ENCODE measurements at regions not wholly inside any gene's neighbourhood (a gene's known extent, or its start where the extent isn't known, plus 50 kb on each side); places are given as distances from the start of the nearest gene placed in this dataset.

DNA sequence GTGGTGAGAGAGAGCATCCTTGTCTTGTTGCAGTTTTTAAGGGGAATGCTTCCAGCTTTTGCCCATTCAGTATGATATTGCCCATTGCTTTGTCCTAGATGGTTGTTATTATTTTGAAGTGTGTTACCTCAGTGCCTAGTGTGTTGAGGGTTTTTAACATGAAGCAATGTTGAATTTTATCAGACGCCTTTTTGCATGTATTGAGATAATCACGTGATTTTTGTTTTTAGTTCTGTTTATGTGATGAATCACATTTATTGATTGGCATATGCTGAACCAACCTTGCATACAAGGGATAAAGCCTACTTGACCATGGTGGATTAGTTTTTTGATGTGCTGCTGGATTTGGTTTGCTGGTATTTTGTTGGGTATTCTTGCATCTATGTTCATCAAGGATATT, 302.3 kb upstream of the G2E3 start:
- Histone ChIP-seq H3K27ac (ENCODE audit: insufficient read depth, low read length) (no peak overlapping the region), H3K27me3 (ENCODE audit: control insufficient read depth, insufficient read depth, low read length) (no peaks in the 10 kb centered on the region), H3K9me3 (ENCODE audit: control insufficient read depth, insufficient read depth, low read depth, low read length) (no peaks in the 10 kb centered on the region), H2AFZ (ENCODE audit: low read length) (no peak overlapping the region), H4K20me1 (ENCODE audit: control insufficient read depth, extremely low read depth, insufficient read depth, low read length) (no peaks in the 10 kb centered on the region), H3K79me2 (ENCODE audit: control insufficient read depth, insufficient read depth, low read length) (no peaks in the 10 kb centered on the region), H3K4me3 (replicated peaks in 1 of 4; ENCODE audit: control extremely low read depth in 1 of 4, insufficient read depth in 1 of 4, low read depth in 3 of 4, low read length in 4 of 4) (no peak overlapping the region), H3K4me2 (ENCODE audit: extremely low read depth, insufficient read depth, low read length) (no peak overlapping the region), H3K9ac (ENCODE audit: insufficient read depth, low read length) (no peak overlapping the region), H3K36me3 (ENCODE audit: control insufficient read depth, insufficient read depth, low read length) (no peaks in the 10 kb centered on the region), H3K4me1 (ENCODE audit: control insufficient read depth, extremely low read depth, insufficient read depth, low read length) (no peaks in the 10 kb centered on the region)
- no peak for TF ChIP-seq EZH2 (IDR thresholded peaks at IDR 0.05; ENCODE audit: low read length, missing control alignments)
- TF ChIP-seq, protein P1, sequence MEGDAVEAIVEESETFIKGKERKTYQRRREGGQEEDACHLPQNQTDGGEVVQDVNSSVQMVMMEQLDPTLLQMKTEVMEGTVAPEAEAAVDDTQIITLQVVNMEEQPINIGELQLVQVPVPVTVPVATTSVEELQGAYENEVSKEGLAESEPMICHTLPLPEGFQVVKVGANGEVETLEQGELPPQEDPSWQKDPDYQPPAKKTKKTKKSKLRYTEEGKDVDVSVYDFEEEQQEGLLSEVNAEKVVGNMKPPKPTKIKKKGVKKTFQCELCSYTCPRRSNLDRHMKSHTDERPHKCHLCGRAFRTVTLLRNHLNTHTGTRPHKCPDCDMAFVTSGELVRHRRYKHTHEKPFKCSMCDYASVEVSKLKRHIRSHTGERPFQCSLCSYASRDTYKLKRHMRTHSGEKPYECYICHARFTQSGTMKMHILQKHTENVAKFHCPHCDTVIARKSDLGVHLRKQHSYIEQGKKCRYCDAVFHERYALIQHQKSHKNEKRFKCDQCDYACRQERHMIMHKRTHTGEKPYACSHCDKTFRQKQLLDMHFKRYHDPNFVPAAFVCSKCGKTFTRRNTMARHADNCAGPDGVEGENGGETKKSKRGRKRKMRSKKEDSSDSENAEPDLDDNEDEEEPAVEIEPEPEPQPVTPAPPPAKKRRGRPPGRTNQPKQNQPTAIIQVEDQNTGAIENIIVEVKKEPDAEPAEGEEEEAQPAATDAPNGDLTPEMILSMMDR (conservative IDR thresholded peaks at IDR 0.05 in 1 of 2, IDR thresholded peaks at IDR 0.05 in 1 of 2; ENCODE audit: low read depth in 1 of 2, low read length in 2 of 2) = no peak
- no peak for DNase-seq (ENCODE audit: low read depth in 2 of 2)

DNA sequence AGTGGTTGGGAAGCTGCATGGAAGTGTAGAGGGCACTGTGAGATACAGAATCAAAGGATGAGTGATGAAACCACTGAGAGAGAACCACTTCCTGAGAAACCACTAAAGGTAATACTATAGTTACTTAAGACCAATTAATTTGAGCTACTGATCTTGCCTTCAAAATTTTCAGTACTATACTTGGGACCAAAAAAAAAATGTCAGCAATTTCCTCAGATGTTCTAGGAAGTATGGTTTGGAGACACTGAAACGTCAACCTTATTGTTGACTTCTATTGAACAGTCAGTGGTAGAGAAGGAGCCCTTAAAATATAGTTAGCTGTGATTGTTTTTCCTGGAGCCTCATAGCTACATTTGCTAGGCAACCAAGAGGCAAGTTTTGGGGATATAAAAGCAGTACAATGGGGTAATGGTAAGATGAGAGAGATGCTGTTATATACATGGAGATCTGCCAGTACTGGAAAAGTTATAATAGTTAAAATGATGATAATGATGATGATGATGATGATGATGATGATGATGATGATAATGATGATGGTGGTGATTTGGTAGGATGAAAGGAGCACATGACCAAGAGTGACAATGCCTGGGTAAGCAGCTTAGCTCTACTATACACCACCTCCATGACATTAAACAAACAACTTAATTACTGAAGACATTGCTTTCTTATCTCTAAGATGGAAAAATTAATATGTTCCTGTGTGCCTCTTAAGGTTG, 300.9 kb upstream of the G2E3 start:
- H3K9me3 ChIP-seq (ENCODE audit: control insufficient read depth, insufficient read depth, low read depth, low read length) = no peaks in the 10 kb centered on the region
- H4K20me1 ChIP-seq (ENCODE audit: control insufficient read depth, extremely low read depth, insufficient read depth, low read length) = no peaks in the 10 kb centered on the region
- no peak overlapping the region for H2AFZ ChIP-seq (ENCODE audit: low read length)
- H3K9ac ChIP-seq (ENCODE audit: insufficient read depth, low read length) = no peak overlapping the region
- no peak overlapping the region for H3K4me2 ChIP-seq (ENCODE audit: extremely low read depth, insufficient read depth, low read length)
- no peaks in the 10 kb centered on the region for H3K79me2 ChIP-seq (ENCODE audit: control insufficient read depth, insufficient read depth, low read length)
- no peaks in the 10 kb centered on the region for H3K27me3 ChIP-seq (ENCODE audit: control insufficient read depth, insufficient read depth, low read length)
- TF ChIP-seq EZH2 (IDR thresholded peaks at IDR 0.05; ENCODE audit: low read length, missing control alignments) = no peak
- TF ChIP-seq, protein P1 (conservative IDR thresholded peaks at IDR 0.05 in 1 of 2, IDR thresholded peaks at IDR 0.05 in 1 of 2; ENCODE audit: low read depth in 1 of 2, low read length in 2 of 2) = no peak
- H3K4me3 ChIP-seq (replicated peaks in 1 of 4; ENCODE audit: control extremely low read depth in 1 of 4, insufficient read depth in 1 of 4, low read depth in 3 of 4, low read length in 4 of 4) = no peak overlapping the region
- no peaks in the 10 kb centered on the region for H3K4me1 ChIP-seq (ENCODE audit: control insufficient read depth, extremely low read depth, insufficient read depth, low read length)
- DNase-seq (ENCODE audit: low read depth in 2 of 2) = no peak
- no peak overlapping the region for H3K27ac ChIP-seq (ENCODE audit: insufficient read depth, low read length)
- H3K36me3 ChIP-seq (ENCODE audit: control insufficient read depth, insufficient read depth, low read length) = no peaks in the 10 kb centered on the region

DNA sequence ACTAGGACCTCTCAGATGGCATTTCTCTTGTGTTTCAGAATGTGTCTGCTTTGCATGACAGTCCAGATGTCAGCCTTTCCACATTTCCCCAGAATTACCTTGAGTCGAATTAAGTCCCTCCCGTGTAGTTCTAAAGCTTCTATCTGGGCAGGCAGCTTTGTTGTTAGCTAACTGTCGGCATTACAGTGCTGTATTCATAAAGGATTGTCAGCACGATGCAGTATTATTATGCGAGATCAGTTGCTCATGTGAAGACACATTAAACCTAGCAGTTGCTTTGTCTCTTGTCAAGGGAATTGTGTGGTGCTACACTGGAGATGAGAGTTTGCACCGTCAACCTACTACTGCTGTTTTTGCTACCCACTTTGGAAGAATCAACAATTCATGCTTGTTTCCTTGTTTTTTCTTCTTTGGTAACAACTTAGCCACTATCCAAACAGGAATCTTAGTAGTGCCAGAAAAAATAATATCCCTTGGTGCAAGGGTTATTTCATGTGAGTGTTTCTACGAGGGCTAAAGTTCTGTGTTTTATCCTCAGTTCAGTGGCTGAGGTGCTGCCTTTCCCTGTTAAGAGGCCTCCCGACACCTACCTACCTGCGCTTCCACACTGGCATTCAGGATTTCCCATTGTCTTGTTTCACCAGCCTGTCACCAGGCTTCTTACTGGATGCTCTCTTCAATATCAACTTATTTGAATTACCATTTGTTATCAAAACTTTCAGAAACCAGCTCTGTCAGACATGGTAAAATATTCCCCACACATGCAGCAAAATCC, 297.9 kb upstream of the G2E3 start:
- H3K27me3 ChIP-seq (ENCODE audit: control insufficient read depth, insufficient read depth, low read length) = no peaks in the 10 kb centered on the region
- H2AFZ ChIP-seq (ENCODE audit: low read length) = no peak overlapping the region
- no peak overlapping the region for H3K9ac ChIP-seq (ENCODE audit: insufficient read depth, low read length)
- no peaks in the 10 kb centered on the region for H3K36me3 ChIP-seq (ENCODE audit: control insufficient read depth, insufficient read depth, low read length)
- no peak overlapping the region for H3K4me3 ChIP-seq (replicated peaks in 1 of 4; ENCODE audit: control extremely low read depth in 1 of 4, insufficient read depth in 1 of 4, low read depth in 3 of 4, low read length in 4 of 4)
- H3K4me1 ChIP-seq (ENCODE audit: control insufficient read depth, extremely low read depth, insufficient read depth, low read length) = no peaks in the 10 kb centered on the region
- DNase-seq (ENCODE audit: low read depth in 2 of 2) = no peak
- no peaks in the 10 kb centered on the region for H3K79me2 ChIP-seq (ENCODE audit: control insufficient read depth, insufficient read depth, low read length)
- no peaks in the 10 kb centered on the region for H3K9me3 ChIP-seq (ENCODE audit: control insufficient read depth, insufficient read depth, low read depth, low read length)
- TF ChIP-seq, protein P1 (conservative IDR thresholded peaks at IDR 0.05 in 1 of 2, IDR thresholded peaks at IDR 0.05 in 1 of 2; ENCODE audit: low read depth in 1 of 2, low read length in 2 of 2) = no peak
- TF ChIP-seq EZH2 (IDR thresholded peaks at IDR 0.05; ENCODE audit: low read length, missing control alignments) = no peak
- no peak overlapping the region for H3K27ac ChIP-seq (ENCODE audit: insufficient read depth, low read length)
- H3K4me2 ChIP-seq (ENCODE audit: extremely low read depth, insufficient read depth, low read length) = no peak overlapping the region
- H4K20me1 ChIP-seq (ENCODE audit: control insufficient read depth, extremely low read depth, insufficient read depth, low read length) = no peaks in the 10 kb centered on the region
